LNCAP (cell line): ENCODE measurements at regions not wholly inside any gene's neighbourhood (a gene's known extent, or its start where the extent isn't known, plus 50 kb on each side); places are given as distances from the start of the nearest gene placed in this dataset.

Experiments
- TF ChIP-seq, protein P1 (sequence below): fragments of 450-650 bp; IDR thresholded peaks from 2 replicates; pipeline ENCODE4 v1.5.1; 2017; ENCODE audit warnings: mild to moderate bottlenecking

DNA sequence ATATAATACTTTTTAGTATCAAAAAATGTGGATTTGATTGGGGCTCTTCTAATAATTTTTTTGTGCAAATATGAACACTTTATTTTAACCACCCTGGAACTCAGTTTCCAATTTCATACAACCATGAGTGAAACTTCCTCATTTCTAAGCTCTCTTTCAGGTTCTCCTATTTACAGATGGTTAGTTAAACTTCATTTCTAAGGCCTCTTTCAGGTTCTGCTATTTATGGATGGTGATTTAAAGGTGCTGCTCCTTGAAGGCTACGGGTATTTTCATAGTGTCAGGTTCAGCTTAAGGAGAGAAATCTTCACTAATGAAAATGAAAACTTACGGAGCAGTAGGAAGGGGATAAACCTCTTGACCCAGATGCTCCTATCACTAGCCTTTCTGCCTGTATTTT, 568.3 kb downstream of the KIF20B start:
- TF ChIP-seq, protein P1, sequence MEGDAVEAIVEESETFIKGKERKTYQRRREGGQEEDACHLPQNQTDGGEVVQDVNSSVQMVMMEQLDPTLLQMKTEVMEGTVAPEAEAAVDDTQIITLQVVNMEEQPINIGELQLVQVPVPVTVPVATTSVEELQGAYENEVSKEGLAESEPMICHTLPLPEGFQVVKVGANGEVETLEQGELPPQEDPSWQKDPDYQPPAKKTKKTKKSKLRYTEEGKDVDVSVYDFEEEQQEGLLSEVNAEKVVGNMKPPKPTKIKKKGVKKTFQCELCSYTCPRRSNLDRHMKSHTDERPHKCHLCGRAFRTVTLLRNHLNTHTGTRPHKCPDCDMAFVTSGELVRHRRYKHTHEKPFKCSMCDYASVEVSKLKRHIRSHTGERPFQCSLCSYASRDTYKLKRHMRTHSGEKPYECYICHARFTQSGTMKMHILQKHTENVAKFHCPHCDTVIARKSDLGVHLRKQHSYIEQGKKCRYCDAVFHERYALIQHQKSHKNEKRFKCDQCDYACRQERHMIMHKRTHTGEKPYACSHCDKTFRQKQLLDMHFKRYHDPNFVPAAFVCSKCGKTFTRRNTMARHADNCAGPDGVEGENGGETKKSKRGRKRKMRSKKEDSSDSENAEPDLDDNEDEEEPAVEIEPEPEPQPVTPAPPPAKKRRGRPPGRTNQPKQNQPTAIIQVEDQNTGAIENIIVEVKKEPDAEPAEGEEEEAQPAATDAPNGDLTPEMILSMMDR, result no peak

DNA sequence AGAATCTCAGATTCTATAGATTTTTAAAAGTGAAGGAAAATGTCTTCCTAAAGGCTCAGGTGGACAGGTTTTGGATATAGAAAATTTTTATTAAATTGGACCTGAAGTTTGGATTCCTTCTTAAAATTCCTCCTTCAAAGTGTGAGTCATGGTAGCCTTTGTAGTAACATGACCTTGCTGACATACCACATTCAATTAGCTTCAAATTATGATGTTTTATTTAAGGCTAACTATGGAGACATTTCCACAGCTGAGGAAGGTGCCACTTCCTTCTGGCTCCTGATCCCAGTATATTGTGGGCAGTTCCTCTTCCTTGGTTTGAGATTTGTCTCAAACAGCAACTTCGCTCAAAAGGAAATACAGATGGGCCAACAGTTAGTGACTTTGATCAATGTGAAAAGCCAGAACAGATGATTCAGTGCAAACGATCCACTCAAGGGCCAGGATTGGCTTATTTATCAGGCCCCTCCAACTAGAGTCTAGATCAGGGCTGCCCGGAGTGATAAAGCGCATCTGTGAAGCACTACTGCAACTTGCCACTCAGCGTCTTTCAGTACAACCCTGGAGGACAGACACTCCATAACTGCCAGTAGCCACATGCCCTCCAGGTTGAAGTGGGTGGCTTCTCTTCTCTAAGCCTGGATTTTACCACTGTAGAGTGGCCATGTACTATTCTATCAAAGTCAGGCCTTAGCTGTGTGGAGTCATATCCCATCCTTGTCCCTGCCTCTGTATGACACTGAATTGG, 573.5 kb downstream of the KIF20B start:
- TF ChIP-seq, protein P1, result no peak

DNA sequence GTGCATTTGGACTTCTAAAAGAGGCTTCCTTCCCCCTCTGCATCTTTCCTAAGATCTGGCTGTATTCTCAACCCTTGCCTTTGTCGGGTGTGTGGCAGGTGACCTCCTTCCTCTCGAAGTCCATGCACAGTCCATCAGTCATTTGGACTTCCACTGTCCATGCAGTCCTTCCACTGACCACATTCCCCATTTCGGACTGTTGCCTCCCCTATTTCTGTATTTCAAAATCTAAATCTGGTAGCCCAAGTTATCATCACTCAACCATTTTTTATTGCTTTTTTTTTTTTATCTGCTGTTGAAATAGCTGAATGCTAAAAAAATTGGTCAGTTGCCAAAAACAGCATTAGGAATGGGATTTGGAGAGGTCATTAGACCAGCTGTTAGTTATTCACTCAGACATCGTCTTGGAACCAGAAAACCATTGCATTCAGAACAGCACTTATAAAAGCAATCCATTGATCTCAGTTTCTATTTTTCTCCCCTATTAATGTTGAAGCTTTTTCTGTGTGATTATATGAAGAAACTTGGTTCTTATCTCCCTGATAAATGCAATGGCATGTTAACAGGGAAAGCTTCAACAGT, 575.6 kb downstream of the KIF20B start:
- TF ChIP-seq, protein P1, result no peak

DNA sequence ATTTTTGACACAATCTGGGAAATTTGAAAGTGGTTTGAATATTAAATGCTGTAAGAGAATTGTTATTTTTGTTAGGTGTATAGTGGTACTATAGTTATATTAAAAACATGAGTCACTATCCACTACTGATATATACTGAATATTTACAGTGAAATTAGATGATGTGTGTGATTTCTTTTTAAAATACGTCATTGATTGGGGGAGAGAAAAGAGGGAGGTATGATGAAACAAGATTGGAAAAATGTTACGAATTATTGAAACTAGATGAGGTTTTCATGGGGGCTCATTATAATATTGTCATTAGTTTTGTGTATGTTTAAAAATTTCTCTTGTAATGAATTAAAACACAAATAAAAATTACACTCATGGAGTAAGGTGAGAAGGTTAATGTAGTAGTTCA, 571.4 kb downstream of the HTR7 start:
- TF ChIP-seq, protein P1, result no peak

DNA sequence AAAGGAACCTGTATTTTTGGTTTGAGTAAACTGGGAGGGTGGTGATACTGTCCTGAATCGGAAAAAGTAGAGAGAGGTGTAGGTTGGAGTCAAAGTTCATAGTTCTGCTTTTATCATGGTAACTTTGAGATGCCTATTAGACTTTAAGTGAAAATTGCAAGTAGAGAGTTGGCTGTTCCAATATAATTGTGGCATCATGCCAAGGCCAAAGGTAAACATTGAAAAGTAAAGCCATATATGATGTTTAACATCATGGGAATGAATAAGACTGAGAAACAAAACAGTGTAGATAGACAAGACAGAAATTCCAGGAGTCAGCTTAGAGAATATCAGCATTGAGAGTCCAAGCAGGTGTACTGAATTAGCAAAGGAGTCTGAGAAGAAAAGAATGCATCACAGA, 570.9 kb downstream of the HTR7 start:
- TF ChIP-seq, protein P1, result no peak

DNA sequence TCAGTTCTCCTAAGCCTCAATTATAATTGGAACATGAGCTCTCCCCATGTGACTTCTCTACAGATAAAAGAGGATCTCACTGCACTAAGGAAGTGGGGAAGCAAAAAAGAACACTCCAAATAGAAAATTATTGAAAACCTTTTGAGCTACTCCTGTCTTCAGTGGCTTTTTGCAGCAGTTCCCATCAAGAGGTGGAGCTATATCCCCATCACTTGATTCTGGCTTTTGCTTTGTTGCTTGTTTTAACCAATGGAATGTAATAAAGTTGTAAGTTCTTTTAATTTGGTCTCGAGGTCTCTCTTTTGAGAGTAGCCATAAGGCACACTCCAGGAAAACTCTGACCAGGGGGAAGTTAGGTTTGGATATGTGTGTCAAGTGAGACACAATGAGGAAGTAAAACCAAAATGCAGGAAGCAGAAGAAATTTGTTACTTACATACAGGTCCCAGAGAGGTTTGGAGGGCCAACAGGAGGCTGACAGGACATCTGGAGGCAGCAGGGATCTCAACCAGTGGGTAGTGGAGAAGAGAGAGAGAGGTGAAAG, 569.4 kb downstream of the HTR7 start:
- TF ChIP-seq, protein P1, result peak; percentile 49

DNA sequence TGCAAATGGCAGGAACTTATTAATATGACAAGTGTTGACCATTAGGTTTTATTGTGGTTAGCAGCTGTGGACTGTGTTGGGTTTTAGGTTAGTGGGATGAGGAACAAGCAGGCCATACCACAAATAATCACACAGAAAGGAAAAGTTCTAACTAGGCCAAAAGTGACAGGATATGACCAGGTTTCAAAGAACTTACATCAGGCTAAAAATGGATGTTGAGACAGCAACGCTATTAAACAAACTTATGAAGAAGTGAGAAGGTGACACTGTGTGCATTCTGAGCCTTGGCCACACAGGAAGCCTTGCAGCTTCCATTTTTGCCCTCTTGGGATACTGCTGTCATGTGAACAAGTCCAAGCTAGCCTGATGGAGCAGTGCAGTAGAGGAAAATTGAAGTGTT, 568.8 kb downstream of the HTR7 start:
- TF ChIP-seq, protein P1, result no peak
